ENCODE measurements at regions not wholly inside any gene's neighbourhood (a gene's known extent, or its start where the extent isn't known, plus 50 kb on each side); places are given as distances from the start of the nearest gene placed in this dataset.
"Not testable (repeated sequence)": the region's sequence is repeated elsewhere in the genome, so short reads cannot be mapped to it uniquely, and the experiment has no call there.

DNA sequence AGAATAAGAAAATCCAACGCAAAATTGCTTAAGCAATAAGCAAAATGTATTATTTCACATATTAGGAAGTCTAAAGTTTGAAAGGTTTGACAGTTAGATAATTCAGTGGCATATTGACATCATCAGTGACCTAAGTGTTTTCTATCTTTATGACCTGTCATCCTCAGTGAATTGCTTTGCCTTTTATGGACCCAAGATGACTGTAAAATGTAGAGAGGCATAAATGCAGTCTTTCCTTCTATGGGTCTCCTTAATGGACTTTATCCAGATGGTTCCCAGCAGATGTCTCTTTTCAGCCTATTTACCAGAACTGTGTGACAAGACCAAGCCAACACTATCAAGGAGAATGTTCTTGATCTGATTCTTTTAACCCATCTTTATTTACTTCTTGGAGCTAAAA is 192.9 kb downstream of the SPDYE17 start:
- not testable (repeated sequence) for DNase-seq

DNA sequence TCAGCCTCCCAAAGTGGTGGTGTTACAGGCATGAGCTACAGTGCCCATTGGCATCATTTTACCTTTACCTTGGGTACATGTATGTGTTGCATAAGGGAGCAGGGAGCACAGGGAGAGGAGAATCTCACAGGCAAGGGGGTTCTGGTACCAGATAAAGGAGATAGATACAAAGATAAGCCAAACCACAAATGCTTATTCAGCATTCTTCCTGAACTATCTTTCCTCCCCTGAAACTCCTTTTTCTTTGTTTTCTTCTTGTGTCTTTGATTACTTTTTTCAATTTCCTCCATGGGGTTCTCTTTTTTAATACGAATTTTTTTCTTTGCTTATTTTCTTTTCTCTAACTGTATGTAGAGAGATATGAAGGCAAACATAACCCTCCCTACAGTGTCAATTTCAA is 193.8 kb downstream of the SPDYE17 start:
- DNase-seq, result not testable (repeated sequence)

DNA sequence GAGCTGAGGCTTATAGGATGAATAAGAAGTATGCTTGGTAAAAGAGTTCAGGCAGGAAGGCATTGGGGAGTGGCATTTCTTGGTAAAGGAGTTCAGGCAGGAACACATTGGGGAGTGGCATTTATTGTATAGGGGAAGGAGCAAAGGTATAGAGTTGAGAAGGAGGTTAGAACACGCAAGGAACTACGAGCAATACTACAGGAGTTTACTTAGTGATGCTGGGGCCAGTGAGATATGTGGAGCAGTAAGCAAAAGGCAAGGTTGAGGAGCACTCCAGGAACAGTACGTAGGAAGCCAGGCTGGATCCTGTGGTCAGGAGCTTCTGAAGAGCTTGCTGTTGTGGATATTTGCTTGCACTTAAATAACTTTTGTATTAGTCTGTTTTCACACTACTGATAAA is 202.2 kb upstream of the POMZP3 start:
- not testable (repeated sequence) for DNase-seq

DNA sequence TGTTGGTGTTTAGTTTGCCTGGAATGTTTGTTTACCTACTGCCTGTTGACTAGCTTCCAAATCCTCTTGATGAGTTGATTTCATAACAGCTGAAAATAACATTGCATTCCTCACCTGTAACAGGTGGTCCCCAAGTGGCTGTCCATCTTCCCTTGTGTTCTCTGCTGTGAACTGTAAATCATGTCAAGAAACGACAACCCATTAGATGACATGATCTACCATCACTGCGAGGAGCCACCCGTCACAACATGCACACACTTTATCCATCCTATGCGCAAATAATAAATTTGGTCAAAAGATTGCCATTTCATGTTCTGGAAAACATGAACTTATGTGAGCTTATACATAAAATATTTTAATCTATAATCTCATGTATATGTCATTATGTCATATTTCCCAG is 199.1 kb upstream of the POMZP3 start:
- DNase-seq, result not testable (repeated sequence)

DNA sequence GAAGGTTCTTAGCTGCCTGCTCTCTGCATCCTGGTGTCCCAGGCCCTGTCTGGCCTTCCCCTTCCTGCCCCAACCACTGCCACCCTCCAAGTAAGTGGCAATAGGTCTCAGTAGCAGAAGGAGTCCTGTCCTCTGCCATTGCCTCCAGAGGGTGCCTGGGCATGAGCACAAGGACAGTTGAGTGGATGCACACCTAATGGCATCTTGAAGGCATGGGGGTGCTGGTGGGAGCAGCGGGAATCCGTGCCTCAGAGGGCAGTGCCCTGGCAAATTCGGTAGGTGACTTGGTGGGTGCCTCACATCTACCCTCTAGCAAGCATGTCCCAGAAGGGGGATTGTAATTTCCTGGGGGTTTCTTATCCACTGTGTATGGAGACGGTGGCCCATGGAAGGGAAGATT is 182.8 kb upstream of the POMZP3 start:
- DNase-seq, result not testable (repeated sequence)

DNA sequence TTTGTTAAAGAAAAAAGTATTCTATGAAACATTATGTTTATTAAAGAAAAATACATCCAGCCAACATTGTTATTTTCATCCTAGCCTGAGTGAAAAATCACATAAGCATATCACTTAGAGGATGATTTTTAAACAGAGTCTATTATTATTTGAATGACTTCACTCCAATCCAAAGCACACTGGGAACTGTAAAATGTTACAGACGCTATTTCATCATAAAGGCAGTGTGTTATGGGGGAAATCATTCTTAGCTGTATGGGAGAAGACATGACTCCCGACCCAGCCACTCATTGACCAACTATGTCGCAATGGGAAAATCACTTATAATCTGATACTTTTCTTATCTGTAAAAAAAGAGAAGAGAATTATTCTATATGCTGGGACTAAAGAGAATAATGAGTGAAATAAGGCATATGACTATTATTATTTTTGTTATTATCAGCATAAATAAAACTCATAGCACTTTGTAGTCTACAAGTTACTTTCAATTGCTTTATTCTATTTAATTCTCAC is 180.6 kb upstream of the POMZP3 start:
- DNase-seq, result peak; percentile 12

DNA sequence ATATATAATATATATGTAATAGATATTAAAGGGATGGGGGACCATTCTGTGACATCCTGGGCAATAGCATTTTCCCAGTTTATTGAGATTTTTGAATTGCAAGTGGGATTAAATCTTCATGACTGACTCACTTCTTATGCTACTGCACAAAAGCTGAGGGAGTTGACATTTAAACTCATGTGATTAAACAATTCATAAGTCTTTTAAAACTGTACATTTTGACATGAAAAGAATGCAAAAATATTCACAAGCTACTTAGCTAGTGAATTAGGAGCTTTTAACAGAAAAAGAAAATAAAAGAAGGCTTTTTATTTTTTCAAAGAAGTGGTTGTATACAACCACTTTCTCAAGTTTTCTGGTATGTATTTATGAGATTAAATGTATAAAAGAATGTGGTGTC is 179.4 kb upstream of the POMZP3 start:
- not testable (repeated sequence) for DNase-seq

DNA sequence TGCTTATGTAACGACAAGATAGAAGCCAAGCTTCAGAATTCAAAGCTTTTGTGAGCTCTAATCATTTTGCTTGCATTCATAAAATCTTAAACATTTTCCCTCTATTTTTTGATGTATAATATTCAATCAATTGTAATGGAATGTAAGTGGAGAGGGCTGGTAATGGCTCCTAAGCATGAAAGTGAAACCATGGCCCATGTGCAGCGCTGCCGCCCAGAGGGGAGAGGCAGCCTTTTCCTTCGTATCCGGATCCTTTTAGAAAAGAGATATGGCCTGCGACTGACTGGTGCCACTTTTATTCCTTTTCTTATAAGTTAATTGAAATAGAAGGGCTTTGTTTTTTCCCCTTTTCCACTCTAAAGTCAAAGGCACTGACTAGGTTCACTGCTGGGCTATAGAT is 178.9 kb upstream of the POMZP3 start:
- peak; percentile 2 for DNase-seq

DNA sequence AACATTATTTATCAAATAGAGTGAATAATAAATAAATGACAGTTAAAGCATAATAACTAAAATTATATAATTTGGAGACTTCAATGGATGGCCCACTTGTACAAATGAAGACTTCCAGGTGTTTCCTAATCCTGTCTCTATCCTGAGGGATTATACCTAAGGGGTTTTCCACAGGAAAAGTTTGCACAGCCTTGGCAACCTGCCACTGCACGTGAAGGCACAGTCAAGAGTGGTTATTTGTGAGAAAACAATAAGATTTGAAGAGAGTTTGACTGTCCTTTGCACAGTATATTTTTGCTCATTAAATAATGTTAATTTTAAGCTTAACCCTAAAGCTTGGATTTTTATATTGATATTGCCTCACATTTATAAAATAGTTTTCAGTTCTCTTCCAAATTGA is 178.2 kb upstream of the POMZP3 start:
- not testable (repeated sequence) for DNase-seq

DNA sequence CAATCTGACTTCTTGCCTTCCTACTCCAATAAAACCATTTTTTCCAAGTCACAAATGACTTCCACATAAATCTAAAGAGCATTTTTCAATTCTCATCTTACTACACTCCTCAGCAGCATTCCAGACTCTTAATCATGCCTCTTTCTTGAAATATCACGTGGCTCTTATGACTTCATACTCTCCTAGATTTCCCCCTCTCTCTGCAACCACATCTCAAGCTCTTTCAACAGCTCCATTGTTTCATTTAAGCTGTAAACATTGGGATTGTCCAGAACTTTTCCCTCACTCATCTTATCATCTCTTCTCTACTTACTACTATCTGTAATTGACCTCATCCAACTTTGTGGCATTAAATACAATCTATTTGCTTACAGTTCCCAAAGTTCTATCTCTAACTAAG is 170.6 kb upstream of the POMZP3 start:
- DNase-seq, result peak; percentile 17

DNA sequence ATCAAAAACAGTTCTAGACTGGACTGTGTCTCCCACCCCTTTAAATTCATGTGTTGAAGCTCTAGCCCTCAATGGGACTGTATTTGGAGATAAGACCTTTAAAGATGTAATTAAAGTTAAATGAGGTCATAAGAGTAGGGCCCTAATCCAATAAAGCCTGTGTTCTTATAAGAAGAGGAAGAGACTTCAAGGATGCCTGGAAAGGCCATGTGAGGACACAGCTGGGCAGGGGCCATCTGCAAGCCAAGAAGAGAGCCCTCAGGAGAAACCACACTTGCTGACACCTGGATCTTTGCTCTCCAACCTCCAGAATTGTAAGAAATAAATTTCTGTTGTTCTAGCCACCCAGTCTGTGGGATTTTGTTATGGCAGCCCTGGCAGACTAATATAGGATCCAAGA is 153.6 kb upstream of the POMZP3 start:
- not testable (repeated sequence) for DNase-seq

DNA sequence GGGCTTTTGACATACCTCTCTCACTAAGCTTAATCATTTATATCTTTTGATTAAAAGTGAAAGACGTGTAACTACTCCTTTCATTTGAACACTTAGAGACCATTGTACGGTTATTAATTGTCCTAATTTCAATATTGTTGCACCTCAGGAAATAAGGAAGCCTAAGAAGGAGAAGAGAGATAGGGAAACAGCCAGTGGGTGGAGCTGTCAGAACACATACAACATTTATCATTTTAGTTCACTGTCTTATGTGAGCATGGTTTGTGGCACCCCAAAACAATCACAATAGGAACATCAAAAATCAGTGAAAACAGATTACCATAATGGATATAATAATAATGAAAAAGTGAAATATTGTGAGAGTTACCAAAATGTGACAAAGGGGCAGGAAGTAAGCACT is 147.2 kb upstream of the POMZP3 start:
- DNase-seq, result not testable (repeated sequence)

DNA sequence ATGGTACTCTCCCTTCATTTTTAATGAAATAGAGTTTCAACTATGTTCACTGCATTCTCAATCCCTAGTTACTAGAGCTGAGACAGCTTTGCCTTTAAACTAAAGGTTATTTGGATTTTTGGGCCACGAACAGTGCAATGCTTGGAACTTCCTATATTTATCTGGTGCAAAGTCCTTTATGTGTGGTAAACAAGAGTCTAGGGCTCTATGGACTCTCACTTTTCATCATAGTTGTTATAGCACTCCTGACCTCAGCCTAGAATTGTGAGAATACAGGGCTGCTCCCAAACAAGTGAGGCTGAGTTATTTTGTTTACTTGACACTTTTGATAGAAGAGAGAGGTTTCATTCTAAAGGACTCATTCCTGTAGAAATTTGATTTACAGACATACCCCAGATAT is 144.9 kb upstream of the POMZP3 start:
- DNase-seq, result not testable (repeated sequence)

DNA sequence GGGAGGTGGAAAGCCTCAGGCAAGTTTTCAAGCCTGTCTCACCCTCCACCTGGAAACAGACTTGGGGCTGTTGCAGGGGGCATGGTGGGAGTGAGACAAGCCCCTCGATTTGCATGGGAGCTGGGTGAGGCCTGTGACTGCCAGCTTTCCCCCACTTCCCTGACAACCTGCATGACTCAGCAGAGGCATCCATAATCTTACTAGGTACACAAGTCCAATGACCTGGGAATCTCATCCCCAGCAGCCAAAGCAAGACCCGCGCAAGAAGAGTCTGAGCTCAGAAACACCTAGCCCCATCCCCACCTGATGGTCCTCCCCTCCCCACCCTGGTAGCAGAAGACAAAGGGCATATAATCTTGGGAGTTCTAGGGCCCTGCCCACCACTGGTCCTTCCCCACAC is 136.9 kb upstream of the POMZP3 start:
- DNase-seq, result not testable (repeated sequence)

DNA sequence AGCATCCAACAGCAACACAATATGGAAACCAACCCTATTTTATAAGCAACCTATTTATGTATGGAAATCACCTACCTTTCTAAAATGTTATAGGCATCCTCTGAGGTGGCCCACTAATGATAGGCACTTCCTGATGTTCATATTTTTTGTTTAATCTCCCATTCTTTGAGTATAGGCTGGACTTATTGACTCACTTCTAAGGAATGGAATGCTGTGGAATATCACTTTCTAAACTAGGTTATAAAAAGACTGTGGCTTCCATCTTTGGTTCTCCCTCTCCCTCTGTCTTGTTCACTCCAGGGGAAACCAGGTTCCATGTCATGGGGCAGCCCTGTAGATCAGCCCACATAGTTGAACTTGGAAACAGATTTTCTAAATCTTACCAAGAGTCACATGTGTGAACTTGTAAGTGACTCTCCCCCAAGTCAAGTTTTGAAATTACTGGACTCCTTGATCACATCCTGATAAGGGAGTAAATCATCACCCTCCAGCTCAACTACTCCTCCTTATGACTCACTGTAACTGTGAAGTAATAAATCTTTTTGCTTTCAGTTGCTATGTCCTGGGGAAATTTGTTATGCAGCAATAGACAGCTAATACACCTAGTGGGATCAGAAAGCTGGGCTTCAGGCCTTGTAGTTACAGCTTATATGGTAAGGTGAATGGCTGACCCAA is 133.6 kb upstream of the POMZP3 start:
- DNase-seq, result peak; percentile 2

DNA sequence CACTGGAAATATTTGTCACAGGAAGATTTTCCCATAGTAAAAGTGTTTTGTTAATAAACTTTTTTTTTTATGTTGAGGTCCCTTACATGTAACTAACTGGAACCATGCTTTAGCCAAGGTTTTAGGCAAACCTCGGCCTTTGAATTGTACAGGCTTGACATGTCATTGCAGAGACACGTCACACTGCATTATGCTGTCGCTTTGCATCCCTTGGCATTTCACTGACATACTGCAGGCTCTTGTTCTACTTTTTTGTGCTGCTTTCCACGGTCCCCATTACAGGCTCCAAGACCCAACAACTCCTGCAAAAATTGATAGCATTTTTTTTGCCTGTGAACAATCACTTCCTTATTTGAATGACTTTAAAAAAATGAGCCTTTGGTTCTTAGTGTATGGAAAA is 112.5 kb upstream of the POMZP3 start:
- DNase-seq, result not testable (repeated sequence)

DNA sequence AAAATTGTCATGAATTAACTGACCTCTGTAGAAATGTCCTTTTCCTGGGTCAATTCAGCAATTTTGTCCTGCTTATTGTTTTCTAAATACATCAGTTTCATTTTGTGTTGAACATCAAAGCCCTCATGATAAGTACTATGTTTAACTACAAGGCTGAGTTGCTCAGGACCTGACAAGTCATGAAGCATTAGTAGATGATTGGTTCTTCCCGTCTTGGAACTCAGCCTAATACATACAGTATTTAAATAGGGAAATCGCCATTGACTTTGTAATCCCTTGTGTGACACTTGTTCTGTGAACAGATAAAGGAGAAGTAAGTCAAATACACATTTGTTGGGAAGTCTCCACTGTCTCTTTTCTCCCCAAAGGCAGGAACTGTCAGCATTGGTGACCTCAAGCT is 109.6 kb upstream of the POMZP3 start:
- DNase-seq, result not testable (repeated sequence)

DNA sequence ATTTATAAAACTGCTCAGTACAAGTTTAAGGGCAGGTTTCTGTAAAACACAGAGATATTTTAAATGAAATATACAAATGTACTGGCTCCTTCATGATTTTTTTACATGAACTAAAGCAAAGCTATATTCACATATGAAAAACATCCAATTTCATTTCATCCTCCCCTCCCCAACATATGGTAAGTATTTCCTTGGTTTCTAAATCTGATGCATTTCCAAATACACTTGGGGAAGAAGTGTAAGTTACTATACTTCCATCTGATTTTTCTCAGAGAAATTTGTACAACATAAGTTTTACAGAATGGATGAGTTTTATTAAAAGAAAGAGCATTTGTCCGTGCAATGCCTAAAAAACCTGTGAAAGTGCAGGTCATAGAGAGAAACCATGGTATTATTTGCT is 109.0 kb upstream of the POMZP3 start:
- not testable (repeated sequence) for DNase-seq

DNA sequence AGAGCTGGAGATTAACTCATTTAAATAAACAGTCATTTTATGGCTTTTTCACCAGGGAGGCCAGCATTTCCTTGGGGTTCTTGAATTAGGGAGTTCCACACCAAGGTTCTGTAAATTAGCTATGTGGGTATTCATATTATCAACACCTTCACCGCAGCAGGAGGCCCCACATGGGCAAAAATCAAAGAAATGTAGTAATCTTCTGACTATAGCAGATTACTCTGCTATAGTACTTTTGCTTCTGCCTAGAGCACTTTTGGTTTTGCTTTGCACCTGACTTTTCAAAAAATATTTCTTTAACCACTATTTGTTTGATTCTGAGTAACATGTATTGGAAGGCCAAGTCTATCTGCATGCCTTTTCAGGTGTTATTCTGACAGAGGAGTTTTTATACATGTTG is 108.6 kb upstream of the POMZP3 start:
- not testable (repeated sequence) for DNase-seq

DNA sequence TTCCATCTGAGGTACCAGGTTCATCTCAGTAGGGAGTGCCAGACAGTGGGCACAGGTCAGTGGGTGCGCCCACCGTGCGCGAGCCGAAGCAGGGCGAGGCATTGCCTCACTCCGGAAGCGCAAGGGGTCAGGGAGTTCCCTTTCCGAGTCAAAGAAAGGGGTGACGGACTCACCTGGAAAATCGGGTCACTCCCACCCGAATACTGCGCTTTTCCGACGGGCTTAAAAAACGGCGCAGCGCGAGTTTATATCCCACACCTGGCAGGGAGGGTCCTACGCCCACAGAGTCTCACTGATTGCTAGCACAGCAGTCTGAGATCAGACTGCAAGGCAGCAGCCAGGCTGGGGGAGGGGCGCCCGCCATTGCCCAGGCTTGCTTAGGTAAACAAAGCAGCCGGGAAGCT is 101.5 kb upstream of the POMZP3 start:
- not testable (repeated sequence) for DNase-seq

DNA sequence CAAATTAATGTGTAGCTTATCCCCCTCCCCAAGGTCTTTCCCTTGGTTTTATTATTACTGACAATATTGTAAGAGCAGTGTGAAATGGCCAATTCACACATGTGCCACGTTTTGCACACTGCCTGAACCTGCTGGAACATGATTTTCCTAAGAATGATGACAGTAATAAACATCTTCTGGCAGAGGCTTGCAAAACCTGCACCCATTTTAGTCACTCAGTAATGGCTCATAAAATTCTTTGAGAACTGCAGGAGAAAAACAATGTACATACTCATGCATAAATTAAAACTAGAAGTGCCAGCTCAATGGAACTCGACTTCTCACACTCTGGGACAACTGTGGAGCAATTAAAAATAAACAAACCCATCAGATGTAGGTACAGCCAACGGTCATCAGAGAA is 96.8 kb upstream of the POMZP3 start:
- DNase-seq, result not testable (repeated sequence)

DNA sequence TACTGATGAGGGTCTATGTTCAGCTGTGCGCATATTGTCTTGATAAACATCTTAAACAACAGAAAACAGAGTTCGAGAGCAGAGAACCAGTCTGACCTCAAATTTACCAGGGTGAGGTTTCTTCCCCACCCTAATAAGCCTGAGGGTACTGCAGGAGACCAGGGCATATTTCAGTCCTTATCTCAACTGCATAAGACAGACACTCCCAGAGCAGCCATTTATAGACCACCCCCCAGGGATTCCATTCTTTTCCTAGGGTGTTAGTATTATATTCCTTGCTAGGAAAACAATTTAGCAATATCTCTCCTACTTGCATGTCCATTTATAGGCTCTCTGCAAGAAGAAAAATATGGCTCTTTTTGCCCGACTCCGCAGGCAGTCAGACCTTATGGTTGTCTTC is 89.5 kb upstream of the POMZP3 start:
- not testable (repeated sequence) for DNase-seq

DNA sequence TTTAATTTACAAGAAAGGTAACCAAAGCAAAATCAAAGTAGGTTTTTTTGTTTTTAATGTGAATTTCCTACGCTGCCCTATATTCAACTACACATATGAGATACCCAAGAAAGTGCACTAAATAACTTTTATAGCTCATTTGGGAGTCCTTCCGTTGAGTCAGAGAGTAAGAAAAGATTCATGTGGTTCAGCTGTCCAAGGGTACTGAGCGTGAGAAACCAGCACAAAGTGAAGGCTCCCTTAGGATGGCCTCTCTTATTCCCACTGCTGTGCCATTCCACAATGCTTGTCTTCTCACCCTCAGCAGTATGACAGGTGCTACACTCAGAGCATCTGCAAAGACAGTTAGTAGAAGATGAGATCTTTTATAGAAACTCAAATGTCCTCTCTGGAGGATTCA is 85.8 kb upstream of the POMZP3 start:
- DNase-seq, result peak; percentile 2

DNA sequence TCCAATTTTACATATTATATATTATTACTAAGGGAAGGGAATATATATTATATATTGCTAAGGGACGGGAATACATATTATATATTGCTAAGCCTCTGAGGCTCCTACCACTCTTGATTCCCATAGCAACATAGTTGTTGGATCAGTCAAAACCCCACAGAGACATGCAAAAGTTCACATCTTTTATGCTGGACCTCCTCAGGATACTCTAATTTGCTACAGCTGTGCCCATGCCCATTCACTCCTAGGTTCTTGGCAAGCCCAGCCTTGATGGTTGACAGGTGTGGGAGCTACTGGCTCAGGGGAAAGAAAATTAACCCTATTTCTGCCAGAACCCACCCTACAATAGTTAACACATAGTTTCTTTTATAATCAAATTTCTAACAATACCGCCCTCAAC is 84.6 kb upstream of the POMZP3 start:
- peak; percentile 8 for DNase-seq

DNA sequence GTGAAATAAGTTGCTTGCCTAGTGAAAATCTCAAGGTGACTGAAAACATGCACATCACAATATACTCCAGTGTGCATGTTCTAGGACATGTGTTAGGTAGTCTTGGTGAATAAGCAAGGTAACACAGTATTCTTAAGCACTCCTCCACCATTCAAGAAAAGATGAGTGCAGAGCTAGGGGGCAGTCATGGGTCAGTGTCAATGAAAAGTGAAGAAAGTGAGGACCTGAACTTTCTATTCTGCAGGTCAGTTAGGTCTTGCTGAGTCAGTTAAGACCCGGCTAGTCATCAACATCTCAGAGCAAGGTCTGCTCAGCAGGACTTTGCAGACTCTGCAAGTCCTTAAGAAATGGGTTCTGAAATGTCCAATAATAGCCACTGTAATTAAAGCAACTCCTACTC is 82.6 kb upstream of the POMZP3 start:
- not testable (repeated sequence) for DNase-seq
